Ishikawa (cell line): ENCODE measurements at regions not wholly inside any gene's neighbourhood (a gene's known extent, or its start where the extent isn't known, plus 50 kb on each side); places are given as distances from the start of the nearest gene placed in this dataset.

Source experiments
- EP300 ChIP-seq: IDR thresholded peaks from 2 replicates; pipeline ENCODE4 v1.6.1; 2012; ENCODE audit warnings: borderline replicate concordance
- YY1 ChIP-seq: IDR thresholded peaks from 2 replicates; pipeline ENCODE4 v1.6.1; 2012; ENCODE audit warnings: low read depth
- ZBTB7A ChIP-seq: IDR thresholded peaks from 2 replicates; pipeline ENCODE4 v1.6.1; 2012; ENCODE audit warnings: low read depth

- TF ChIP-seq YY1 = no peak
- TF ChIP-seq ZBTB7A = no peak
- no peak for TF ChIP-seq EP300
Measured at GRCh38 chr5:166493612-166494011, 1797.8 kb upstream of the WWC1 start.
